Tibial nerve (tissue), 3 donors: ENCODE measurements at regions not wholly inside any gene's neighbourhood (a gene's known extent, or its start where the extent isn't known, plus 50 kb on each side); places are given as distances from the start of the nearest gene placed in this dataset.

Experiments
- POLR2A ChIP-seq, 2 donors: fragments of 450-650 bp; IDR thresholded peaks; one replicate each; pipeline ENCODE4 v1.6.1; 2017; ENCODE audit warnings: antibody characterized with exemption in 2 of 2, mild to moderate bottlenecking in 2 of 2, moderate library complexity in 2 of 2
- TF ChIP-seq, protein P1 (sequence below), 5 experiments: fragments of 200-600 bp in 3 of 5; fragments of 450-650 bp in 2 of 5; sonication (generic) in 3 of 5; IDR thresholded peaks; one replicate each; pipeline ENCODE4 v1.5.1; 2016 to 2019; ENCODE audit warnings: antibody characterized with exemption in 5 of 5, mild to moderate bottlenecking in 3 of 5, moderate library complexity in 2 of 5

DNA sequence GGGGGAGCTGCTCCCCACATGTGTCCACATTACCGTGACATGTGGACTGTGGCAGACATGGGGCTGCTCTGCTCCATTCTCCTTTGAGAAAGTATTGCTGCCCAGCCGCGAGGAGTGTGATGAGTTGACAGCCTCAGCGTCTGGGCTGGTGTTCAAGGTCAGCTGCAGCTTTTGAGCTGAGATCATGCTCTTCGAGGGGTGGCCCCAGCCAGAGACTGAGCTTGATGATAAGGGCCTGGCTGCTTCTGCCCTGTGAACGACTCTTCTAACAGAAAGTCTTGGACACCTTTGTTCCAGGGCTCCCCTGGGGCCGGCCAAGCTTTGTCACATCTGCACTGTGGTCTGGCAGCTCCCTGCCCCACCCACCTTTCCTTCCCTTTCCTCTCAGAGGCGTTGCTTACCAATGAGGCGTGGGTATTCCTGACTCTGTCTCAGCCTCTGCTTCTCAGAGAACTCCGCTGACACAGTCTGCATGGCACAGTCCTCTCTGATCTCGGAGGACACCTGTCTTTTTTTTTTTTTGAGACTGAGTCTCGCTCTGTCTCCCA, 86.6 kb downstream of the CHRD start:
- no peak for TF ChIP-seq POLR2A (IDR thresholded peaks at IDR 0.05)
- TF ChIP-seq, protein P1, sequence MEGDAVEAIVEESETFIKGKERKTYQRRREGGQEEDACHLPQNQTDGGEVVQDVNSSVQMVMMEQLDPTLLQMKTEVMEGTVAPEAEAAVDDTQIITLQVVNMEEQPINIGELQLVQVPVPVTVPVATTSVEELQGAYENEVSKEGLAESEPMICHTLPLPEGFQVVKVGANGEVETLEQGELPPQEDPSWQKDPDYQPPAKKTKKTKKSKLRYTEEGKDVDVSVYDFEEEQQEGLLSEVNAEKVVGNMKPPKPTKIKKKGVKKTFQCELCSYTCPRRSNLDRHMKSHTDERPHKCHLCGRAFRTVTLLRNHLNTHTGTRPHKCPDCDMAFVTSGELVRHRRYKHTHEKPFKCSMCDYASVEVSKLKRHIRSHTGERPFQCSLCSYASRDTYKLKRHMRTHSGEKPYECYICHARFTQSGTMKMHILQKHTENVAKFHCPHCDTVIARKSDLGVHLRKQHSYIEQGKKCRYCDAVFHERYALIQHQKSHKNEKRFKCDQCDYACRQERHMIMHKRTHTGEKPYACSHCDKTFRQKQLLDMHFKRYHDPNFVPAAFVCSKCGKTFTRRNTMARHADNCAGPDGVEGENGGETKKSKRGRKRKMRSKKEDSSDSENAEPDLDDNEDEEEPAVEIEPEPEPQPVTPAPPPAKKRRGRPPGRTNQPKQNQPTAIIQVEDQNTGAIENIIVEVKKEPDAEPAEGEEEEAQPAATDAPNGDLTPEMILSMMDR (IDR thresholded peaks at IDR 0.05): no peak
